ENCODE measurements at regions not wholly inside any gene's neighbourhood (a gene's known extent, or its start where the extent isn't known, plus 50 kb on each side); places are given as distances from the start of the nearest gene placed in this dataset.

- H2AK5ac ChIP-seq (ENCODE audit: insufficient read length, low read length): no peak overlapping the region
- H2BK20ac ChIP-seq (ENCODE audit: low read depth, low read length, poor library complexity, severe bottlenecking): no peak overlapping the region
- no peak overlapping the region for H2AFZ ChIP-seq (ENCODE audit: low read length)
- H4K20me1 ChIP-seq (ENCODE audit: control insufficient read depth, insufficient read depth, insufficient read length): no peaks in the 10 kb centered on the region
- H3T11ph ChIP-seq (ENCODE audit: low read length): no peak overlapping the region
- no peak overlapping the region for H2BK5ac ChIP-seq (ENCODE audit: insufficient read length, low read length)
- DNase-seq: no peak
- no peaks in the 10 kb centered on the region; the same call in 1 of the 2 replicates for H3K4me1 ChIP-seq (ENCODE audit: insufficient read depth, low read length)
- H3K4me1 Mint-ChIP-seq: peaks cover 0 to 10% of the 10 kb centered on the region in 2 experiments; a peak in 1 of 4 replicates
- H4K5ac ChIP-seq (ENCODE audit: insufficient read length, low read depth, low read length): no peak overlapping the region
- H3K18ac ChIP-seq (ENCODE audit: insufficient read length, low read depth, low read length): no peak overlapping the region
- no peaks in the 10 kb centered on the region; a peak in 1 of 5 replicates for H3K9me3 Mint-ChIP-seq
- H3K79me2 ChIP-seq (ENCODE audit: insufficient read depth, low read length): no peaks in the 10 kb centered on the region
- no peaks in the 10 kb centered on the region for H3K27me3 ChIP-seq (ENCODE audit: insufficient read depth, low read length)
- no peak overlapping the region for H3K4me3 Mint-ChIP-seq
- H2BK120ac ChIP-seq (ENCODE audit: low read depth, low read length, poor library complexity, severe bottlenecking): no peak overlapping the region
- no peaks in the 10 kb centered on the region for H3K79me1 ChIP-seq (ENCODE audit: insufficient read depth, low read depth, low read length, poor library complexity, severe bottlenecking)
- H3K27ac ChIP-seq (ENCODE audit: insufficient read length, low read depth, low read length): no peak overlapping the region
- no peak overlapping the region for H3K56ac ChIP-seq (ENCODE audit: insufficient read length, low read depth, low read length)
- H2BK12ac ChIP-seq (ENCODE audit: insufficient read length, low read depth, low read length): no peak overlapping the region
- H4K91ac ChIP-seq (ENCODE audit: insufficient read length, low read depth, low read length): no peak overlapping the region
- H3K4ac ChIP-seq (ENCODE audit: low read depth, low read length): no peak overlapping the region
- WGBS (ENCODE audit: extremely low coverage, insufficient read length, low lambda C conversion rate): no CpG with 5 or more reads among the region's 7 CpGs
- H3K36me3 Mint-ChIP-seq (ENCODE audit: insufficient read depth in 1 of 3, low read depth in 3 of 3): no peaks in the 10 kb centered on the region
- no peak overlapping the region for H3K23ac ChIP-seq (ENCODE audit: insufficient read length, low read depth, low read length)
- no peak overlapping the region for H3K14ac ChIP-seq (ENCODE audit: insufficient read depth, low read length)
- no peak overlapping the region for H3K4me2 ChIP-seq (ENCODE audit: insufficient read depth, insufficient read length, low read length)
- no peak overlapping the region for H3K27ac Mint-ChIP-seq
- H4K8ac ChIP-seq (replicated peaks; ENCODE audit: insufficient read length, low read depth, low read length): no peak overlapping the region
- H3K27me3 Mint-ChIP-seq (ENCODE audit: low read depth): no peaks in the 10 kb centered on the region
- no peaks in the 10 kb centered on the region for H3K23me2 ChIP-seq (ENCODE audit: insufficient read length, low read depth, low read length, poor library complexity, severe bottlenecking)
- no peaks in the 10 kb centered on the region for H3K9me3 ChIP-seq (ENCODE audit: control insufficient read depth, low read depth, low read length)
- no peak for TF ChIP-seq CTCF (conservative IDR thresholded peaks at IDR 0.05)
- no peak overlapping the region for H3K9ac ChIP-seq (ENCODE audit: extremely low read depth, insufficient read length, low read length)
- H2BK15ac ChIP-seq (ENCODE audit: low read depth, low read length): no peak overlapping the region
Measured at GRCh38 chr6:121652726-121653623, 217.5 kb downstream of the GJA1 start.

All from H9 (cell line).